ENCODE measurements at regions not wholly inside any gene's neighbourhood (a gene's known extent, or its start where the extent isn't known, plus 50 kb on each side); places are given as distances from the start of the nearest gene placed in this dataset.

GRCh38 chr2:144708626-144709025 is 188.7 kb upstream of the ZEB2 start:
- H3K4me1 ChIP-seq (ENCODE audit: low read depth): no peaks in the 10 kb centered on the region
- intact Hi-C loops (cut with DNase I, micrococcal nuclease): no loop called here
- H3K9me3 ChIP-seq: no peaks in the 10 kb centered on the region
- DNase-seq: no peak
- no peak for ATAC-seq
- no peaks in the 10 kb centered on the region for H3K36me3 ChIP-seq (ENCODE audit: low read depth)
- TF ChIP-seq, protein P1, sequence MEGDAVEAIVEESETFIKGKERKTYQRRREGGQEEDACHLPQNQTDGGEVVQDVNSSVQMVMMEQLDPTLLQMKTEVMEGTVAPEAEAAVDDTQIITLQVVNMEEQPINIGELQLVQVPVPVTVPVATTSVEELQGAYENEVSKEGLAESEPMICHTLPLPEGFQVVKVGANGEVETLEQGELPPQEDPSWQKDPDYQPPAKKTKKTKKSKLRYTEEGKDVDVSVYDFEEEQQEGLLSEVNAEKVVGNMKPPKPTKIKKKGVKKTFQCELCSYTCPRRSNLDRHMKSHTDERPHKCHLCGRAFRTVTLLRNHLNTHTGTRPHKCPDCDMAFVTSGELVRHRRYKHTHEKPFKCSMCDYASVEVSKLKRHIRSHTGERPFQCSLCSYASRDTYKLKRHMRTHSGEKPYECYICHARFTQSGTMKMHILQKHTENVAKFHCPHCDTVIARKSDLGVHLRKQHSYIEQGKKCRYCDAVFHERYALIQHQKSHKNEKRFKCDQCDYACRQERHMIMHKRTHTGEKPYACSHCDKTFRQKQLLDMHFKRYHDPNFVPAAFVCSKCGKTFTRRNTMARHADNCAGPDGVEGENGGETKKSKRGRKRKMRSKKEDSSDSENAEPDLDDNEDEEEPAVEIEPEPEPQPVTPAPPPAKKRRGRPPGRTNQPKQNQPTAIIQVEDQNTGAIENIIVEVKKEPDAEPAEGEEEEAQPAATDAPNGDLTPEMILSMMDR (IDR thresholded peaks at IDR 0.05): no peak
- H3K4me3 ChIP-seq: no peak overlapping the region

GRCh38 chr2:144707736-144708326 is 187.9 kb upstream of the ZEB2 start:
- Histone ChIP-seq H3K4me3 (no peak overlapping the region), H3K36me3 (ENCODE audit: low read depth) (no peaks in the 10 kb centered on the region), H3K9me3 (no peaks in the 10 kb centered on the region), H3K4me1 (ENCODE audit: low read depth) (no peaks in the 10 kb centered on the region)
- TF ChIP-seq, protein P1 (IDR thresholded peaks at IDR 0.05): no peak
- ATAC-seq: no peak
- DNase-seq: no peak
- intact Hi-C loops (cut with DNase I, micrococcal nuclease): no loop called here

GRCh38 chr2:144706647-144707046 is 186.7 kb upstream of the ZEB2 start:
- intact Hi-C loops (cut with DNase I, micrococcal nuclease): no loop called here

DNA sequence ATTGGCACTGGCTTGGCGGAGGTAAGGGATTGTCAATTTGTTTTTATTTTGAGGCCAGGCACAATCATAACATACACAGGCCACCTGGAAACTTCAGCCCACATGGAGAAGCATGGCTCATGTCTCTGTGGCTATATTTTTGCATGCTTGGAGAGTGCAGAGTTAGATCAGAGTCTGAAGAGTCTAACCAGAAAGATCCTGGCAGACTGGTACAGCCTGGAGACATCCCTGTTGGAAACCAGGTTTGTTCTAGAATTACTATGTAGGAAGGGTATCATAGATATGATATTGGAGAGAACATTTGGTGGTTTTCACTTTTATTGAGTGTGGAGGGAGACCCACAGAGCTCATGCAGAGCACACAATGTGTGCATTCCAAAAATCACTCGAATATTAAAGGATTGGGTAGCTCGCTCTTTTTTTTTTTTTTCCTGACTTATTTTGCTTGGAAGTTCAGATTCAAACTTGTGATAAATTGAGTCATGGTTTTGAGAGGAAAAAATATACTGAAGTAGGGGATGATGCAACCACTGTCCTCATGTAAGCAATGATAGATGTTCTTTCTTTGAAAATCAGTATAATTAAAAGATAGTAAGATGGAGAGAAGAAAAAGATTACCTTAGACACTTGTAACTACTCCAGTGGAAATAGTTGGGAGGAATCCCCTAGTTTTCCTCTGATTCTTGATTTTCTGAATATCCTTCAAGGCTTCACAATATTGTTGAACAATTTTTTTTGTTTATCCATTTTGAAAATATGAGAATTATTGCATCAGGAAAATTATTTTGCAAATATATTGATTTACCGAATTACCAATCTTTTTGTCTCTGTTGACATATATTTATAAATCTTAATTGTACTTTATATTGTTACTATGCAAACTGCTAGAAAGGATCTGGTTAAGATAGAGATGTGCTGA is 185.7 kb upstream of the ZEB2 start:
- no peak for DNase-seq
- intact Hi-C loops (cut with DNase I, micrococcal nuclease): no loop called here
- ATAC-seq: no peak
- TF ChIP-seq, protein P1 (IDR thresholded peaks at IDR 0.05): no peak
- Histone ChIP-seq H3K4me3 (no peak overlapping the region), H3K36me3 (ENCODE audit: low read depth) (no peaks in the 10 kb centered on the region), H3K4me1 (ENCODE audit: low read depth) (no peaks in the 10 kb centered on the region), H3K9me3 (no peaks in the 10 kb centered on the region)

More at GRCh38 chr2:144706647-144707046, 186.7 kb upstream of the ZEB2 start:
- ATAC-seq: no peak
- Histone ChIP-seq H3K9me3 (no peaks in the 10 kb centered on the region), H3K4me1 (ENCODE audit: low read depth) (no peaks in the 10 kb centered on the region), H3K36me3 (ENCODE audit: low read depth) (no peaks in the 10 kb centered on the region), H3K4me3 (no peak overlapping the region)
- no peak for DNase-seq
- TF ChIP-seq, protein P1 (IDR thresholded peaks at IDR 0.05): no peak

- intact Hi-C loops (cut with DNase I, micrococcal nuclease): no loop called here
- Histone ChIP-seq H3K4me3 (no peak overlapping the region), H3K36me3 (ENCODE audit: low read depth) (no peaks in the 10 kb centered on the region), H3K4me1 (ENCODE audit: low read depth) (no peaks in the 10 kb centered on the region), H3K9me3 (no peaks in the 10 kb centered on the region)
- DNase-seq: no peak
- TF ChIP-seq, protein P1 (IDR thresholded peaks at IDR 0.05): no peak
- no peak for ATAC-seq
These were observed 184.8 kb upstream of the ZEB2 start for GRCh38 chr2:144704709-144705095.

Measured in mucosa of descending colon (tissue), 3 donors.